HG02763 (cell line): ENCODE measurements at regions not wholly inside any gene's neighbourhood (a gene's known extent, or its start where the extent isn't known, plus 50 kb on each side); places are given as distances from the start of the nearest gene placed in this dataset.

Source experiments
- ATAC-seq: cut with Tn5 transposase; IDR thresholded peaks from one replicate; pipeline ENCODE4 v1.9.1; 2021; ENCODE audit warnings: mild to moderate bottlenecking, moderate library complexity; ENCODE audit not compliant: unreplicated experiment

GRCh38 chrX:39710776-39711175 is 387.0 kb downstream of the BCOR start:
- ATAC-seq, result no peak

- ATAC-seq, result no peak
Measured at GRCh38 chrX:39714471-39714870, 383.3 kb downstream of the BCOR start.

GRCh38 chrX:39716401-39716800 is 381.4 kb downstream of the BCOR start:
- ATAC-seq, result no peak

DNA sequence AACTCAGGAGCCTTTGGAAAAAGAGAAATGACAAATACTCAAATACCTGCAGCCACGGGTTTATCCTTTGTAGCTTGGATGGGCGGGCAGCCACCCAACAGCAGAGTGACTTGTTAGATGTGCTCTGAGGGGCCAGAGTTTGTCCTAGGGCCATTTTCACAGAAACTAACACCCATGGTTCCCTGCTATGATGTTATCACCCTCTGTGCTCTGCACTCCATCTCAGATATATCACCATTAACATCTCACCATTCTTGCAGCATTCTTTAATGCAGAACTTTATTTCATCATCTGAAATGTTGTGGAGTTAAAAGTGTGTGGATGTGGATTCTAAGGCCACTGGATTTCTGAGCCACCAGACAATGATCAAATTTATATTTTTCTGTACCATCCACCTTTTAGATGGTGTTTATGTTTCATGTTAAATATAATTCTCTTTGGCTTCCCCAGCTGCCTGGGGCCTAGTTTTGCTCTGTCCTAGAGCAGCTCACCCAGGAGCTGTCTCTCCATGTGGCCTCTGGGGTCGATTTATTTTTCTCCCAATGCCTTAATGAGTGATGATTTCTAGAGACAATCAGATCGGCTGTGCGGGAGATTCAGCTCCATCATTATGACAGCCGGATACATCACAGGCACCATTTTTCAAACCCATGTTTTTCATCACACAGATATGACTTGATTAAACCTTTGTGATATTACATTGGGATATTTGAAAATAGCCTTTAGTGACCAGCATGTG is 380.8 kb downstream of the BCOR start:
- ATAC-seq, result no peak

- ATAC-seq, result no peak
Measured at GRCh38 chrX:39718981-39719380, 378.8 kb downstream of the BCOR start.

- ATAC-seq, result no peak
Measured at GRCh38 chrX:39720945-39721344, 376.8 kb downstream of the BCOR start.

DNA sequence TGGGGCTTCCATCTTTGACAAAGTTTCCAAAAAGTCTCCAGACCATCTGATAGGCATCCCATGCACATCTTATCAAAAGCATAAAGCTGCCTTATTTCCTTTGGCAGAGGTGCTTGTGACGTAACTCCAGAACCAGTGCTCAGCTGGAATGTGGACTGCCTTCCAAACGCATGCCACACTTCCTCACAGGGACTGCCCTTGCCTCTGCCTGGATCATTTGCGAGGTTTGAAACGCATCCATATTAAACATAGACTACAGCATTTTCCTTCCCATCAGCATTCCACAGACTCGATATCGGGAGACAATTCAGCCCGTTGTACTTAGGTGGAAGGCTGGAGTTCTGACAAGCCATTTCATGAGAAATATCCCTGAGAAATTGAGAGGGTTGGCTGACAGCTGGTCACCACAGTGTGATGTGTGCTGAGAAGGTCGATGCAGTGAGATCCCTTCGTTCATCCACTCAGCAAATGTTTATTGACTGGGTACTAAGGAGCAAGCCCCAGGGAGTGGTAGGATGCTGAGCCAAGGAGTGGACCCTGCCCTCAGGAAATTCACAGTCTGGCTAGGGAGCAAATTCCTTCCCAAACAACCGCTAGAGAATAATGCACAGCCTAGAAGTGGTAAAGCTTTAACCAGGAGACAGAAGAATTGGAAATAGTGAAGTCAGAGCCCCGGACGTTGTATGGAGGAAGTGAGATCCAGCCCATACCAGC is 376.0 kb downstream of the BCOR start:
- no peak for ATAC-seq

DNA sequence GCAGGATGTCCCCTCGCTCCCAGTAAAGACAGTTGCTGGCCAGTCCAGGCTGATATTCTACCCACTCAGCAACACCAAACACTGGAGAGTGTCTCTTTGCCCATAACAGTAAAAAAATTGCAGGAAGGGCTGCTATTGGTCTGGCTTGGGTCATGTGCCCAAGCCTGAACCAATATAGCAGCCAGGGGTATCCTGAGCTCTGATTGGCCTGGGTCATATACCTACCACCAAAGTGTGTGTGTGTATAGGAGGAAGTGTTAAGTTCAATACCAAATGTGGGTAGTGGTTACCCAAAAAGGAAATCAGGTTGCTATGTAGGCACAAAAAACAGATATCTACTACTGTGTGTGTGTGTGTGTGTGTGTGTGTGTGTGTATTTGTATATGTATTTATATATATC is 373.2 kb downstream of the BCOR start:
- ATAC-seq, result no peak

DNA sequence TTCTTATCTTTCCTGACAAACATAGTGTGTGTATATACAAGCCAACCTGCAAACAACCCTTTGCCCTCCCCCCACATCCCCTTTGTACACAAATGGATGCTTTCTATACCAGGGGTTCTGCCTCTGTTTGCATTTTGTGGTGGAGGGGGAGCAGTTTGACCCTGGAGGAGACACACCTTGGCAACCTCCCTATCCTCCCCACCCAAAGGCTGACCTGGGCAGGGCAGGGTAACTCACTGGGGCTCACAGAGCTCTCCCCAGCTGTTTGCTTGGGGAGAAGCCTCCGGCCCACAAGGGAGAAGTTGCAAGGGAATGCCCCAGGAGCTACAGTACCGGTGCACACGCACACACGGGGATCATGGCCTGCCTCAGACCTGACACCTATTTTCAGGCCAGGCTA is 372.6 kb downstream of the BCOR start:
- ATAC-seq, result no peak

DNA sequence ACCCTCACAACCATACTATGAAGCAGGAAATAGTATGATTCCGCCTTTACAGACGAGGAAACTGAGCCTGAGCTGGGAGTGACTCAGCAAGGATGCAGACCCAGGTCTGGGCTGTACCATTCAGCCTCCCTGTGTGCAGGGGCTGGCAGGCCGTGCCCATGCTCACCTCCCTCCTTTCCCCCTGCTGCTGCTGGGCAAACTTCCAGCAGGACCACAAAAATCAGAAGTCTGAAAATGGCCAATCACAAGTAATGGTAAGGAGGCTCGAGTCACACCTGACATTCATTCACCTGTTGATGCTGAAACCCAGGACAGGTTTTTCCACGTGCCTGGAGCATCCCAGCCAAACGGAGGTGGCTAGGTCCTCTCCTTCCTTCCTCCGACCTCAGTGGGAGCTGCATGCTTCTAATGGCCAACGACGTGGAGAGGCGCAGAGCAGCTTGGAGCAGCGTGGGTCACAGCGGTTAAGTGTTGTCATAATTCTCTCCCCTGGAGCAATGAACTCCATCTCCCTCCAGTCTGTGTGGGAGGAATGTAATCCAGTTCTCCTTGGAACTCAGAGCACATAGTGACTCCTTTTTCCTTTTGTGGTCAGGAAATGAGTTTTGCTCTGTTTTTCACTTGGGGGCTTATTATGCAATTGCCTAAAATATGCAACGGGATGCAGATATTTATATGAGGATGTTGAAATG is 371.7 kb downstream of the BCOR start:
- ATAC-seq, result no peak

GRCh38 chrX:39726771-39727170 is 371.0 kb downstream of the BCOR start:
- ATAC-seq, result no peak

DNA sequence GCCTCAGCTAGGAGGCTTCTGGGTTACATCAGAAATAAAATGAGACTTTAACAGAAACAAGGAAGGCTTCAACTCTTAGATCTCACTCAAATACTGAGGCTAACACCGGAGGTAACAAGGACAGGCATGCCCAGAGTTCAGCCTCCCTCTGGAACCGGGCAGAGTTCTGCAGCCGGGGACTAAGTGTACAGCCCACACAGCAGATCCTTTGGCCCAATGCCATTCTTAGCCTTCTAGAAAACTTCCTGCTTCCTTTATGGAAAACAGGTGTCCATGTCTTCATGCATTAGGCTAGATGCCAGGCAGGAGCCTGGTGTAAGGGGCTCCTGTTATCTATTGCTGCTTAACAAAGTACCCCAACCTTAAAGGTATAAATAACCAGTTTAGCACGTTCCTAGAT is 369.7 kb downstream of the BCOR start:
- no peak for ATAC-seq

GRCh38 chrX:39728852-39729598 is 368.7 kb downstream of the BCOR start:
- no peak for ATAC-seq

- no peak for ATAC-seq
Measured at GRCh38 chrX:39729981-39730661, 367.6 kb downstream of the BCOR start.

DNA sequence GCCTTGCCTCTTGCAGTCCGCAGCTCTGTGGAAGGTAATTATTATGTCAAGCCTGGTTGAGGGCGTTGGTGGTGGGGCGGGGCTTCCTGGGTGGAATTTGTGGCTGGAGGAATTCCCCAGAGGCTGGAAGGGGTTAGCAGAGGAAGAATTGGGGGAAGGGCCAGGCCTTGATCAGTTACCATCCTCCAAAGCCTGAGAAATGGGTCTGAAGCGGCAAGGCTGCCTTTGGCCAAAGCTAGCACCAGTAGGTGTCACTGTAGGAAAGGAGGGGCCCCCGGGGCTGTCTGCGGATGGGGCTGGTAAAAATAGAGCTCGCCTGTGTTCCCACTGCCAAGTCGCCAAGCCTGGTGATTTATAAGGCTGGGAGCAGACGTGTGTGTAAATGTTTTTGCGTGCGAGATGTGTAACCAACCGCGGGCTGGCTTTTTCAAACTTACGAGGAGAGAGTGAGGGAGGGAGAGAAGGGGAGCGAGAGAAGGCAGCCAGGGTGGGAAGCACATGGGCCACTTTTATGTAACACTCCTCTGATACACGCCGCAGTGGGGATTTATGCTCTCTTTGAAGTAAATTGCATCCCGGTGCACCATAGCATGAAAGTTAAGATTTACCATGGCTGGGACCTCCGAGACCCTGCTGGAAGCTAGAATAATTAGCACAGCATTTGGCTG is 367.0 kb downstream of the BCOR start:
- no peak for ATAC-seq

GRCh38 chrX:39731330-39731667 is 366.5 kb downstream of the BCOR start:
- ATAC-seq, result no peak

DNA sequence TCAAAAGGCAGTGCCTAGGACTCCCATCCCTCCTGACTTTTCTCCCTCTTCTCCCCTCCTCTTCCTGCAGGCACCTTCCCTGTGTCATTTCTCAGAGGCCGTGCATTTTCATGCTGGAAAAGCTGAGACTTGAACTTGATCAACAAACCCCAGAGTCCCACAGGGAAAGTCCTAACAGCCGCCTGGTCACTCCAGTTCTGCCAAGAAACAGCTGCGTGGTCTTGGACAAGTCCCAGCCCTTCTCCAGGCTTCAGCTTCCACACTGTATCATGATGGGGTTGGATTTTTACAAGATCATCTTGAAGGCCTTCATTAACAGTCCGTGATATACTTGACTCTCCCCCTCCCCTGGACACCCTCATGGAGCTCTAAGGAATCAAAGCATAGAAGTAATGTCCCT is 366.0 kb downstream of the BCOR start:
- ATAC-seq, result no peak

DNA sequence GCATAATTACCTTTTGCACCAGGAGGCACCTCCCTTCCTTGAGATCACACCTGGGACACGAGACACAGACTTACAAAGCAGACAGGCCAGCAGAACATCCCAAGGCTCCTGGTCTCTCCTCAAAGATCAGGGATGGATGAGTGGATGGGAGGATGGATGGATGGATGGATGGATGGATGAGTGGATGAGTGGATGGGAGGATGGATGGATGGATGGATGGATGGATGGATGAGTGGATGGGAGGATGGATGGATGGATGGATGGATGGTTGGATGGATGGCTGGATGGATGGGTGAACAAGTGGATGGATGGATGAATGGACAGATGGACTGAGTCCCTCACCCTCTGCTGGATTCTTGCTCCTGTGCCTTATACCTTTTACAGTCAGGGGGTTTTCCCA is 364.0 kb downstream of the BCOR start:
- ATAC-seq, result no peak

DNA sequence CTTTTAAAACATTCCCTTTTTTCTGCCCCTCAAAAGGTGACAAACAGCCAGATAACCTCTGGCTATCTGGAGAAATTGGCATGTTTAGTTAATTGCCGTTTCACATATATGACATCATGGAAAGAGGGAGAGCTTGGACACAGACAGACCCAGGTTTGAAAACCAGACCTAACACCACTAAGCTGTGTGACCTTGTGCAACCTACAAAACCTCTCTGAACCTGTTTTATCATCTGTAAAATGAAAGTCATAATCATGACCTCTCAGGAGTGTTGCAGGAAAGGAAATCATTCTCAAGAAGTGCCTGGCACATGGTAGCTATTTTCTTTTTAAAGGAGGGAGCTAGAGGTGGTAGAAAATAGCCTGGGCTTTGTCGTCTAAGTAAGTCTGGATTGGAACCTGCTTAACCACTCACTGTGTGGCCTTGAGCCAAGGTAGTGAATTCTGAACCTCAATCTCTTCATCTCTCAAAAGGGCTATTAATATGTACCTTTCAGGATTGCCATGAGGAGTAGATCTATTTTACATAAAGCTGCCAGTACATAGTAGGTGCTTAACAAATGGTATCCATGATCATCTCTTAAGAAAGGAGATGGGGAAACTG is 363.5 kb downstream of the BCOR start:
- ATAC-seq, result no peak
